Loucy (cell line): ENCODE measurements at regions not wholly inside any gene's neighbourhood (a gene's known extent, or its start where the extent isn't known, plus 50 kb on each side); places are given as distances from the start of the nearest gene placed in this dataset.
"Not testable (repeated sequence)": the region's sequence is repeated elsewhere in the genome, so short reads cannot be mapped to it uniquely, and the experiment has no call there.

Experiments
- H2AFZ ChIP-seq: fragments of 200-600 bp; sonication (generic); 2 replicates; pipeline ENCODE4 v1.6.0; 2016; ENCODE audit warnings: antibody characterized with exemption, mild to moderate bottlenecking, low read length, moderate library complexity
- H3F3A ChIP-seq: fragments of 200-600 bp; 2 replicates; pipeline ENCODE4 v1.6.0; 2016; ENCODE audit warnings: antibody characterized with exemption, low read depth, mild to moderate bottlenecking
- H3K27me3 ChIP-seq: fragments of 200-600 bp; sonication (generic); 2 replicates; pipeline ENCODE4 v1.6.1; 2014; ENCODE audit warnings: low read length, mild to moderate bottlenecking; ENCODE audit not compliant: insufficient read depth, poor library complexity, severe bottlenecking
- H3K36me3 ChIP-seq: fragments of 200-600 bp; sonication (generic); 2 replicates; pipeline ENCODE4 v1.6.1; 2016; ENCODE audit warnings: low read length; ENCODE audit not compliant: insufficient read depth
- H3K4me1 ChIP-seq: fragments of 200-600 bp; sonication (generic); 2 replicates; pipeline ENCODE4 v1.5.1; 2014; ENCODE audit warnings: low read length, mild to moderate bottlenecking; ENCODE audit not compliant: insufficient read depth, poor library complexity, severe bottlenecking
- H3K4me2 ChIP-seq: fragments of 200-600 bp; sonication (generic); 2 replicates; pipeline ENCODE4 v1.6.0; 2014; ENCODE audit warnings: antibody characterized with exemption, low read length, low read depth, mild to moderate bottlenecking; ENCODE audit not compliant: poor library complexity, severe bottlenecking
- H3K4me3 ChIP-seq: fragments of 200-600 bp; sonication (generic); 2 replicates; pipeline ENCODE4 v1.5.1; 2014; ENCODE audit warnings: low read length, mild to moderate bottlenecking, mixed read lengths; ENCODE audit not compliant: poor library complexity, severe bottlenecking
- H3K79me2 ChIP-seq: fragments of 200-600 bp; sonication (generic); 2 replicates; pipeline ENCODE4 v1.6.1; 2014; ENCODE audit warnings: low read length; ENCODE audit not compliant: insufficient read depth
- H3K9ac ChIP-seq: fragments of 200-600 bp; sonication (generic); 2 replicates; pipeline ENCODE4 v1.6.0; 2014; ENCODE audit warnings: mild to moderate bottlenecking, low read depth, low read length, moderate library complexity; ENCODE audit not compliant: poor library complexity, severe bottlenecking
- H3K9me2 ChIP-seq: fragments of 200-600 bp; sonication (generic); replicated peaks from 2 replicates; pipeline ENCODE4 v1.6.1; 2016; ENCODE audit warnings: low read depth, low read length, mixed read lengths
- H3K9me3 ChIP-seq: fragments of 200-600 bp; sonication (generic); 2 replicates; pipeline ENCODE4 v1.6.1; 2014; ENCODE audit warnings: mild to moderate bottlenecking, antibody characterized with exemption, low read length, low read depth; ENCODE audit not compliant: insufficient read depth
- H4K20me1 ChIP-seq: fragments of 200-600 bp; sonication (generic); 2 replicates; pipeline ENCODE4 v1.6.0; 2014; ENCODE audit warnings: antibody characterized with exemption, low read length, mild to moderate bottlenecking; ENCODE audit not compliant: insufficient read depth, poor library complexity, severe bottlenecking
- CTCF ChIP-seq: fragments of 200-600 bp; sonication (generic); conservative IDR thresholded peaks from 2 replicates; pipeline ENCODE4 v1.5.1; 2014; ENCODE audit warnings: mild to moderate bottlenecking, antibody characterized with exemption, low read length
- EZH2phosphoT487 ChIP-seq: fragments of 200-600 bp; IDR thresholded peaks from 2 replicates; pipeline ENCODE4 v1.6.1; 2018; ENCODE audit warnings: antibody characterized with exemption, mild to moderate bottlenecking, moderate library complexity, borderline replicate concordance

DNA sequence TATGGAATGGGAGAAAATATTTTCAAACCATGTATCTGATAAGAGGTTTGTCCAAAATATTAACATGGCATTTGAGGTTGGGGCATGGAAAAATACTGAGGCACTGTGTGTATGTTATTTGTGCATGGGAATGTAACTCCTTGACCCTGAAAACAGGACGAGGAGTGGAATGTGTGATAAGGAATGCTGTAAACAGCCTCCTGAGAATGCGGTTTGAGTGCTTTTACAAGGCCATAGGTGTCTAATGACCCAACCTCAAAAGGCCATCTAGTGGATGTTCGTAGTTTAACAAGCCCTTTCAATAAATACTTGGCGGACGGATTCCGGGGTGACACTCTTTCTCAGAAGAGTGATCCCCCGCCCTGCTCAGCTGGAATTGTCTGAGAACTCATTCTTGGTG is 162.9 kb upstream of the USP9X start:
- Histone ChIP-seq H3K9me2 (no peaks in the 10 kb centered on the region), H2AFZ (no peak overlapping the region), H3K79me2 (no peaks in the 10 kb centered on the region), H3K4me1 (no peaks in the 10 kb centered on the region), H3K9me3 (no peaks in the 10 kb centered on the region), H3K4me3 (no peak overlapping the region), H3K4me2 (no peak overlapping the region), H3F3A (no peaks in the 10 kb centered on the region), H3K9ac (no peak overlapping the region), H3K27me3 (no peaks in the 10 kb centered on the region), H4K20me1 (no peaks in the 10 kb centered on the region), H3K36me3 (no peaks in the 10 kb centered on the region)
- TF ChIP-seq CTCF: peak; percentile 40
- no peak for TF ChIP-seq EZH2phosphoT487

- not testable (repeated sequence) for H3K9ac ChIP-seq, H3F3A ChIP-seq, H3K4me2 ChIP-seq
Measured at GRCh38 chrX:40926739-40927427, 158.4 kb upstream of the USP9X start.

GRCh38 chrX:40928076-40928475 is 157.2 kb upstream of the USP9X start:
- no peaks in the 10 kb centered on the region for H3K27me3 ChIP-seq
- no peaks in the 10 kb centered on the region for H3K9me3 ChIP-seq
- no peak overlapping the region for H3K9ac ChIP-seq
- H3K36me3 ChIP-seq: no peaks in the 10 kb centered on the region
- no peaks in the 10 kb centered on the region for H3K4me1 ChIP-seq
- no peak overlapping the region for H2AFZ ChIP-seq
- no peaks in the 10 kb centered on the region for H3F3A ChIP-seq
- no peak overlapping the region for H3K4me3 ChIP-seq
- H4K20me1 ChIP-seq: no peaks in the 10 kb centered on the region
- H3K9me2 ChIP-seq: no peaks in the 10 kb centered on the region
- H3K4me2 ChIP-seq: no peak overlapping the region
- TF ChIP-seq CTCF (no peak), EZH2phosphoT487 (no peak)
- H3K79me2 ChIP-seq: no peaks in the 10 kb centered on the region

More at GRCh38 chrX:40926739-40927427, 158.4 kb upstream of the USP9X start:
- H3K9me2 ChIP-seq, H3K4me1 ChIP-seq, H4K20me1 ChIP-seq, H3K4me3 ChIP-seq, H2AFZ ChIP-seq, H3K36me3 ChIP-seq, H3K9me3 ChIP-seq, H3K79me2 ChIP-seq, H3K27me3 ChIP-seq: not testable (repeated sequence)

- Histone ChIP-seq H3K4me2 (no peak overlapping the region), H2AFZ (0 out of 2 replicates have a peak overlapping the region, but pooled peaks have one; percentile 36), H3F3A (no peaks in the 10 kb centered on the region), H3K4me1 (peaks cover 9% of the 10 kb centered on the region), H3K27me3 (no peaks in the 10 kb centered on the region), H3K9ac (no peak overlapping the region), H3K79me2 (no peaks in the 10 kb centered on the region), H3K36me3 (no peaks in the 10 kb centered on the region), H3K9me2 (no peaks in the 10 kb centered on the region), H3K9me3 (no peaks in the 10 kb centered on the region), H3K4me3 (no peak overlapping the region), H4K20me1 (no peaks in the 10 kb centered on the region)
- no peak for TF ChIP-seq CTCF
- TF ChIP-seq EZH2phosphoT487: no peak
Measured at GRCh38 chrX:40931921-40932320, 153.3 kb upstream of the USP9X start.
